GM12891 (cell line): ENCODE measurements at regions not wholly inside any gene's neighbourhood (a gene's known extent, or its start where the extent isn't known, plus 50 kb on each side); places are given as distances from the start of the nearest gene placed in this dataset.

ENCODE experiments used
- POLR2A ChIP-seq: IDR thresholded peaks from 2 replicates; pipeline ENCODE4 v1.6.1; 2011; ENCODE audit warnings: low read depth, low read length, control low read depth
- POLR2AphosphoS5 ChIP-seq: IDR thresholded peaks from 2 replicates; pipeline ENCODE4 v1.6.1; 2011; ENCODE audit warnings: low read depth, low read length, control low read depth
- POU2F2 ChIP-seq: IDR thresholded peaks from 2 replicates; pipeline ENCODE4 v1.6.1; 2011; ENCODE audit warnings: low read depth, mild to moderate bottlenecking, control low read depth, low read length, moderate library complexity
- TAF1 ChIP-seq: IDR thresholded peaks from 2 replicates; pipeline ENCODE4 v1.6.1; 2011; ENCODE audit warnings: low read depth, low read length, control low read depth

- TF ChIP-seq POU2F2 (no peak), POLR2A (no peak), POLR2AphosphoS5 (no peak), TAF1 (no peak)
Observed at GRCh38 chr5:144548936-144549335, 378.3 kb downstream of the KCTD16 start.
